H1 (cell line): ENCODE measurements at regions not wholly inside any gene's neighbourhood (a gene's known extent, or its start where the extent isn't known, plus 50 kb on each side); places are given as distances from the start of the nearest gene placed in this dataset.

ENCODE experiments used
- CTCF ChIA-PET: fragments of 300-600 bp; sonication (Branson Sonifier 250); formaldehyde crosslinking; loops from one replicate; lab custom pipeline; 2021; ENCODE audit not compliant: partially characterized antibody; lab: Charles Lee
- POLR2A ChIA-PET: fragments of 300-600 bp; sonication (Branson Sonifier 250); formaldehyde crosslinking; loops from one replicate; lab custom pipeline; 2021; ENCODE audit warnings: inconsistent platforms; ENCODE audit not compliant: partially characterized antibody; lab: Charles Lee
- DNase-seq, 2 experiments: peaks; one replicate each; pipeline versions ENCODE4 v3.0.0 to v3.0.0-alpha.2; 2010 to 2022; ENCODE audit warnings: low spot score in 2 of 2, low read depth in 1 of 2, mixed read lengths in 1 of 2
- FAIRE-seq: peaks from 2 replicates; lab custom pipeline; 2011; peaks lifted over from hg19 to GRCh38; lab: Jason Lieb, UNC
- H2AFZ ChIP-seq: 2 replicates; pipeline ENCODE4 v1.8.1; 2012; ENCODE audit warnings: low read length, inconsistent platforms
- H2AK5ac ChIP-seq: 2 replicates; pipeline ENCODE4 v1.6.1; 2013; ENCODE audit warnings: low read depth, low read length
- H2BK120ac ChIP-seq: replicated peaks from 2 replicates; pipeline ENCODE3; 2013; ENCODE audit warnings: low read depth, low read length, inconsistent platforms
- H2BK12ac ChIP-seq: 2 replicates; pipeline ENCODE4 v1.6.1; 2013; ENCODE audit warnings: low read depth, low read length
- H2BK15ac ChIP-seq: 2 replicates; pipeline ENCODE4 v1.6.1; 2013; ENCODE audit warnings: low read length
- H2BK20ac ChIP-seq: 2 replicates; pipeline ENCODE4 v1.6.1; 2013; ENCODE audit warnings: low read length
- H2BK5ac ChIP-seq: 2 replicates; pipeline ENCODE4 v1.6.1; 2013; ENCODE audit warnings: low read depth, low read length
- H3K14ac ChIP-seq: 2 replicates; pipeline ENCODE4 v1.6.1; 2013; ENCODE audit warnings: inconsistent platforms; ENCODE audit not compliant: insufficient read length
- H3K18ac ChIP-seq: 2 replicates; pipeline ENCODE4 v1.6.1; 2013; ENCODE audit warnings: low read length; ENCODE audit errors: extremely low read depth
- H3K23ac ChIP-seq: 2 replicates; pipeline ENCODE4 v1.6.1; 2013; ENCODE audit warnings: inconsistent platforms; ENCODE audit not compliant: insufficient read length
- H3K23me2 ChIP-seq: 2 replicates; pipeline ENCODE4 v1.6.1; 2013; ENCODE audit warnings: low read depth, low read length
- H3K27ac ChIP-seq: 2 replicates; pipeline ENCODE4 v1.6.1; 2011; ENCODE audit warnings: low read depth, low read length, inconsistent platforms
- H3K27me3 ChIP-seq, 4 experiments: replicated peaks in 1 of 4; 1 replicate in 1 of 4; 2 replicates in 3 of 4; pipeline versions ENCODE4 v1.6.1 to v1.8.1; 2011 to 2013; ENCODE audit warnings: low read length in 3 of 4, mild to moderate bottlenecking in 3 of 4, inconsistent platforms in 2 of 4, mixed read lengths in 2 of 4, moderate library complexity in 1 of 4; ENCODE audit not compliant: control insufficient read depth in 3 of 4, insufficient read depth in 3 of 4; ENCODE audit errors: extremely low read depth in 1 of 4
- H3K36me3 ChIP-seq, 4 experiments: 2 replicates each; pipeline versions ENCODE4 v1.6.1 to v1.8.1; 2011 to 2013; ENCODE audit warnings: mild to moderate bottlenecking in 4 of 4, low read length in 3 of 4, moderate library complexity in 2 of 4, control low read depth in 1 of 4, inconsistent platforms in 1 of 4; ENCODE audit not compliant: insufficient read depth in 4 of 4, control insufficient read depth in 2 of 4
- H3K4ac ChIP-seq: replicated peaks from 2 replicates; pipeline ENCODE3; 2013; ENCODE audit warnings: low read length, low read depth, mixed read lengths, inconsistent platforms; ENCODE audit not compliant: insufficient read length
- H3K4me1 ChIP-seq, 4 experiments: replicated peaks in 1 of 4; 1 replicate in 1 of 4; 2 replicates in 3 of 4; pipeline versions ENCODE4 v1.6.1 to v1.8.1; 2011 to 2013; ENCODE audit warnings: low read length in 3 of 4, inconsistent platforms in 2 of 4, mixed read lengths in 1 of 4; ENCODE audit not compliant: insufficient read depth in 4 of 4, control insufficient read depth in 3 of 4
- H3K4me2 ChIP-seq, 2 experiments: 2 replicates each; pipeline versions ENCODE4 v1.6.1 to v1.8.1; 2011 to 2013; ENCODE audit warnings: low read depth in 2 of 2, low read length in 2 of 2, control low read depth in 1 of 2, inconsistent platforms in 1 of 2, mild to moderate bottlenecking in 1 of 2; ENCODE audit not compliant: insufficient read depth in 1 of 2
- H3K4me3 ChIP-seq, 4 experiments: fragments of 200-600, 300-600 bp in 1 of 4; sonication (generic), shearing (Covaris generic), sonication (Bioruptor Twin) in 1 of 4; 2 replicates each; pipeline versions ENCODE4 v1.5.1 to v1.8.1; 2011 to 2016; ENCODE audit warnings: low read length in 4 of 4, low read depth in 3 of 4, control low read depth in 2 of 4, inconsistent platforms in 2 of 4, mild to moderate bottlenecking in 2 of 4, mixed read lengths in 1 of 4, moderate library complexity in 1 of 4; ENCODE audit not compliant: insufficient read depth in 2 of 4; ENCODE audit errors: extremely low read depth in 1 of 4
- H3K56ac ChIP-seq: replicated peaks from 2 replicates; pipeline ENCODE3; 2013; ENCODE audit warnings: low read depth, mild to moderate bottlenecking, mixed read lengths, low read length, inconsistent platforms; ENCODE audit not compliant: insufficient read length
- H3K79me1 ChIP-seq: 2 replicates; pipeline ENCODE4 v1.6.1; 2013; ENCODE audit warnings: low read depth, low read length, control low read depth
- H3K79me2 ChIP-seq, 2 experiments: 2 replicates each; pipeline versions ENCODE4 v1.6.1 to v1.8.1; 2012 to 2013; ENCODE audit warnings: low read length in 2 of 2, mild to moderate bottlenecking in 2 of 2, inconsistent platforms in 1 of 2; ENCODE audit not compliant: insufficient read depth in 2 of 2, control insufficient read depth in 1 of 2
- H3K9ac ChIP-seq, 4 experiments: replicated peaks in 1 of 4; 1 replicate in 1 of 4; 2 replicates in 3 of 4; pipeline versions ENCODE4 v1.6.1 to v1.8.1; 2011 to 2013; ENCODE audit warnings: low read depth in 3 of 4, low read length in 3 of 4, control low read depth in 2 of 4, mild to moderate bottlenecking in 2 of 4, moderate library complexity in 2 of 4, inconsistent platforms in 1 of 4; ENCODE audit errors: extremely low read depth in 1 of 4
- H3K9me3 ChIP-seq, 2 experiments: 2 replicates each; pipeline versions ENCODE4 v1.6.1 to v1.8.1; 2012 to 2013; ENCODE audit warnings: mild to moderate bottlenecking in 2 of 2, moderate library complexity in 2 of 2, control low read depth in 1 of 2, inconsistent platforms in 1 of 2, low read depth in 1 of 2, low read length in 1 of 2, mixed read lengths in 1 of 2; ENCODE audit not compliant: insufficient read depth in 2 of 2
- H4K20me1 ChIP-seq, 2 experiments: replicated peaks in 1 of 2; 2 replicates each; pipeline versions ENCODE3 to v1.8.1; 2011 to 2013; ENCODE audit warnings: inconsistent platforms in 2 of 2, low read length in 2 of 2, mild to moderate bottlenecking in 1 of 2; ENCODE audit not compliant: insufficient read depth in 2 of 2, control insufficient read depth in 1 of 2
- H4K5ac ChIP-seq: 2 replicates; pipeline ENCODE4 v1.6.1; 2013; ENCODE audit warnings: low read length, low read depth, mixed read lengths, inconsistent platforms; ENCODE audit not compliant: insufficient read length
- H4K8ac ChIP-seq: 2 replicates; pipeline ENCODE4 v1.8.0; 2013; ENCODE audit warnings: mild to moderate bottlenecking, moderate library complexity, low read length, inconsistent platforms; ENCODE audit not compliant: insufficient read depth; ENCODE audit errors: extremely low read depth
- H4K91ac ChIP-seq: replicated peaks from 2 replicates; pipeline ENCODE3; 2013; ENCODE audit warnings: low read length, mixed read lengths, inconsistent platforms; ENCODE audit not compliant: insufficient read length
- BRCA1 ChIP-seq: IDR thresholded peaks from 2 replicates; pipeline ENCODE4 v1.6.1; 2012; ENCODE audit warnings: low read depth, low read length, improper control_type of control experiment
- CEBPB ChIP-seq: IDR thresholded peaks from 2 replicates; pipeline ENCODE4 v1.6.1; 2012; ENCODE audit warnings: low read depth, low read length
- CHD2 ChIP-seq: IDR thresholded peaks from 2 replicates; pipeline ENCODE4 v1.6.1; 2012; ENCODE audit warnings: low read length, improper control_type of control experiment
- EGR1 ChIP-seq: IDR thresholded peaks from 2 replicates; pipeline ENCODE4 v1.6.1; 2011; ENCODE audit warnings: low read depth, low read length, borderline replicate concordance
- JUN ChIP-seq: IDR thresholded peaks from 2 replicates; pipeline ENCODE4 v1.6.1; 2011; ENCODE audit warnings: low read depth, mild to moderate bottlenecking, improper control_type of control experiment, low read length
- RBBP5 ChIP-seq: IDR thresholded peaks from 2 replicates; pipeline ENCODE4 v1.7.1; 2012; ENCODE audit warnings: low read depth, mild to moderate bottlenecking, inconsistent platforms, low read length, moderate library complexity, borderline replicate concordance
- RNF2 ChIP-seq: fragments of 200-900, 300-1000 bp; sonication (generic); IDR thresholded peaks from 2 replicates; pipeline ENCODE4 v1.7.1; 2016; ENCODE audit warnings: borderline replicate concordance, low read depth, mild to moderate bottlenecking, antibody characterized with exemption, low read length; ENCODE audit not compliant: poor library complexity, severe bottlenecking; ENCODE audit errors: missing control alignments
- SIRT6 ChIP-seq: IDR thresholded peaks from one replicate; pipeline ENCODE4 v1.7.1; 2012; ENCODE audit warnings: low read length, inconsistent platforms
- SP1 ChIP-seq: IDR thresholded peaks from 2 replicates; pipeline ENCODE4 v1.6.1; 2011; ENCODE audit warnings: low read depth, low read length
- TAF1 ChIP-seq: IDR thresholded peaks from 2 replicates; pipeline ENCODE4 v1.6.1; 2011; ENCODE audit warnings: mild to moderate bottlenecking, low read depth, low read length
- TCF12 ChIP-seq: IDR thresholded peaks from 2 replicates; pipeline ENCODE4 v1.6.1; 2011; ENCODE audit warnings: low read depth, mild to moderate bottlenecking, low read length
- YY1 ChIP-seq: IDR thresholded peaks from 2 replicates; pipeline ENCODE4 v1.6.1; 2011; ENCODE audit warnings: low read depth, mild to moderate bottlenecking, low read length
- WGBS, 2 experiments: shearing (Covaris generic) in 1 of 2; methylation state at CpG; one replicate each; pipeline versions ENCODE4 v1.1.6 to v1.1.7; 2013 to 2015; ENCODE audit warnings: low lambda C conversion rate in 2 of 2, mixed read lengths in 2 of 2, inconsistent platforms in 1 of 2, low coverage in 1 of 2, missing lambda C conversion rate in 1 of 2; ENCODE audit not compliant: insufficient replicate concordance in 2 of 2, insufficient coverage in 1 of 2, insufficient read length in 1 of 2; ENCODE audit errors: extremely low coverage in 1 of 2, missing lambda C conversion rate in 1 of 2; 5-methylcytosine and 5-hydroxymethylcytosine counted together
- TF ChIP-seq, protein P1 (sequence below): IDR thresholded peaks from 2 replicates; pipeline ENCODE4 v1.6.1; 2012; ENCODE audit warnings: low read length, inconsistent platforms
- TF ChIP-seq, protein P2 (sequence below): IDR thresholded peaks from 2 replicates; pipeline ENCODE4 v1.6.1; 2012; ENCODE audit warnings: inconsistent platforms

- Histone ChIP-seq H4K8ac (no peak overlapping the region), H3K4me2 (no peak overlapping the region), H4K91ac (peak overlapping the region; percentile 34), H2BK20ac (no peak overlapping the region), H2BK12ac (no peak overlapping the region), H4K5ac (no peak overlapping the region), H3K4ac (no peak overlapping the region), H2BK15ac (no peak overlapping the region), H3K79me1 (no peaks in the 10 kb centered on the region), H3K4me1 (peaks cover 0 to 9% (median 2%) of the 10 kb centered on the region in 4 experiments; a peak in 4 of 7 replicates), H3K9me3 (no peaks in the 10 kb centered on the region), H3K27me3 (no peaks in the 10 kb centered on the region; a peak in 1 of 7 replicates), H3K56ac (no peak overlapping the region), H2AK5ac (no peak overlapping the region), H3K23me2 (no peaks in the 10 kb centered on the region), H3K36me3 (no peaks in the 10 kb centered on the region), H2AFZ (no peak overlapping the region), H3K4me3 (no peak overlapping the region), H2BK120ac (no peak overlapping the region), H3K23ac (no peak overlapping the region), H3K18ac (no peak overlapping the region), H3K9ac (no peak overlapping the region), H3K27ac (no peak overlapping the region), H3K14ac (no peak overlapping the region), H2BK5ac (no peak overlapping the region), H4K20me1 (no peaks in the 10 kb centered on the region), H3K79me2 (no peaks in the 10 kb centered on the region)
- ChIA-PET CTCF (interaction anchor here (1.1 to 1.6 kb wide), 3 partner anchors 8 to 237 kb away, joined by 3 to 5 read pairs (median 4); no protein-coding TSS in a partner anchor), POLR2A (no interaction called here)
- WGBS, 2 experiments: 84% methylated on average over 9 of the region's 9 CpGs; no CpG with 5 or more reads in 1 of the 2 experiments
- FAIRE-seq: no peak
- no peak for DNase-seq
- TF ChIP-seq, protein P1, sequence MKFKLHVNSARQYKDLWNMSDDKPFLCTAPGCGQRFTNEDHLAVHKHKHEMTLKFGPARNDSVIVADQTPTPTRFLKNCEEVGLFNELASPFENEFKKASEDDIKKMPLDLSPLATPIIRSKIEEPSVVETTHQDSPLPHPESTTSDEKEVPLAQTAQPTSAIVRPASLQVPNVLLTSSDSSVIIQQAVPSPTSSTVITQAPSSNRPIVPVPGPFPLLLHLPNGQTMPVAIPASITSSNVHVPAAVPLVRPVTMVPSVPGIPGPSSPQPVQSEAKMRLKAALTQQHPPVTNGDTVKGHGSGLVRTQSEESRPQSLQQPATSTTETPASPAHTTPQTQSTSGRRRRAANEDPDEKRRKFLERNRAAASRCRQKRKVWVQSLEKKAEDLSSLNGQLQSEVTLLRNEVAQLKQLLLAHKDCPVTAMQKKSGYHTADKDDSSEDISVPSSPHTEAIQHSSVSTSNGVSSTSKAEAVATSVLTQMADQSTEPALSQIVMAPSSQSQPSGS: no peak
- TF ChIP-seq JUN (no peak), EGR1 (no peak), BRCA1 (no peak), CHD2 (no peak), TAF1 (no peak), SP1 (no peak), YY1 (no peak), CEBPB (no peak), TCF12 (no peak), RNF2 (no peak), RBBP5 (no peak), SIRT6 (no peak)
- TF ChIP-seq, protein P2, sequence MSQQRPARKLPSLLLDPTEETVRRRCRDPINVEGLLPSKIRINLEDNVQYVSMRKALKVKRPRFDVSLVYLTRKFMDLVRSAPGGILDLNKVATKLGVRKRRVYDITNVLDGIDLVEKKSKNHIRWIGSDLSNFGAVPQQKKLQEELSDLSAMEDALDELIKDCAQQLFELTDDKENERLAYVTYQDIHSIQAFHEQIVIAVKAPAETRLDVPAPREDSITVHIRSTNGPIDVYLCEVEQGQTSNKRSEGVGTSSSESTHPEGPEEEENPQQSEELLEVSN: no peak
Measured at GRCh38 chr1:114289306-114289705, 135.6 kb upstream of the SYT6 start.
